ENCODE measurements at regions not wholly inside any gene's neighbourhood (a gene's known extent, or its start where the extent isn't known, plus 50 kb on each side); places are given as distances from the start of the nearest gene placed in this dataset.

DNA sequence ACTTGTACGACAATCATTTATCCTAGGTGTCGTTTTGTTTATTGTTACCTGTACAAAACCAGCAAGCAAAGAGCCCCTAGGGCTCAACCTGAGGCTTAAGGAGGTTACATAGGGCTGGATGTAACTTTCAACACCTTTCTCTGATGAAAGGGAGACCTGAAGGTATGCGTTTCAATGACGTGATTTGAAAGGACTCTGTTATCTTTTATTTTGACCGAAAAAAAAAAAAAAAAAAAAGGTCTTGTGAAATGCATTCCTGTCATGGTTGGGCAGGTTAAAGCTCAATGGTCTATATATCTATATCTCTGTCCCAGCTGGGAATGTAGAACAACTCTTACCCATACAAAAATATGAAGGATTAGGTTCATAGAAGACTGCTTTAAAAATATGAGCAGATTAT, 78.7 kb upstream of the SASH1 start:
- DNase-seq: no peak

GRCh38 chr6:148265054-148265453, 77.6 kb upstream of the SASH1 start:
- no peak for DNase-seq

- DNase-seq: no peak
Measured at GRCh38 chr6:148269386-148269785, 73.3 kb upstream of the SASH1 start.

GRCh38 chr6:148271711-148272439, 70.8 kb upstream of the SASH1 start:
- DNase-seq: no peak

- DNase-seq: no peak
Measured at GRCh38 chr6:148272597-148272996, 70.0 kb upstream of the SASH1 start.

DNA sequence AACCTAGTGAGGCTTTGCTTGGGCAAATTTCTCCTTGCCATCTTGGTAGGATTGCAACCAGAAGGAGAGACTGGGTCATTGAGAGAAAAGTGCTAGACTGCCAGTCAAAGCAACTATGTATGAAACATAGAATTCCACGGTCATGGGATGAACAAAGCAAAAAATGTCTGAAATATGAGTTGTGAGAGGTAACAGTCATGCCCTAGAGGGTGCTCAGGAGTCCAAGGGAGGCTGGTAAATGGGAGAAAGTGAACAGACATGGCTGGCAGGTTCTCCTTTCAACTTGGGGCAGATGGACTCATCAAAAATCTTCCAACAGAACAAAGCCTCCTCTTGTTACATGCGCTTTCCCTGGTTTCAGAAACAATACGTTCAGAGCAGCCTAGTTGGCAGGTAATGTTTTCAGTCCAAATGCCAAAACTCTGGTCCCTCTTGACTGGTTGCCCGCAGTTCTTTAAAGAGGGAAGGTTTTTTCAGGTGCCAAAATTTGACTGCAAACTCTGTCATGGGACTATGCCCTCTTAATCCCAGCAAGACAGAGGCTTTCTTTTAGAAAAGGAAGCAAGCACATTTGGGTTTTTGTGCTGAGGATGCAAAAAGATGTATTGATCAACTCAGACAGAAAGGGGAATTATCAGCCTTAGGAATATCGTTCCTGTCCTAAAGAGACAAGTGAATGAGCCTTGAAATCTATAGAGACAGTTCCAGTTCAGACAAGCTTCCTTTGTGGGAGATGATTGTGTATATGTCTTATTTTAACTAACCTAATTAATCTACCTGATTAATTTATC, 68.5 kb upstream of the SASH1 start:
- DNase-seq: no peak

DNA sequence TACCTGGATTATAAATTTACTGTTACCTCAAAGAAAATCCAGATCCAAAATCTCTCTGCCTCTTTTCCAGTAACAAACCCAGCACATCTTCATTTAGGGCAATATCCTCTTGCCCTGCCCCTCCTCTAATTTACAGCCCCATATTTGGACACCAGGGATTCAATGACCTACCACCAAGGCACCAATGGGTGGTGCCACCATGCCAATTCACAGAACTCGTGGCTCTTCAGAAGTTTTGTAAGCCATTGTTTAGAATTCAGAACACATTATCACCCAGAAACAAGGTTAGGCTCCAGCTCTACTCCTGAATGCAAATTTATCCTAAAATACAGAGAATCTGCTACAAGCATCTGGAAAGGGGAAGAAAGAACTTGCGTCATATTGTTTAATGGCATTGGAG, 67.8 kb upstream of the SASH1 start:
- no peak for DNase-seq

DNA sequence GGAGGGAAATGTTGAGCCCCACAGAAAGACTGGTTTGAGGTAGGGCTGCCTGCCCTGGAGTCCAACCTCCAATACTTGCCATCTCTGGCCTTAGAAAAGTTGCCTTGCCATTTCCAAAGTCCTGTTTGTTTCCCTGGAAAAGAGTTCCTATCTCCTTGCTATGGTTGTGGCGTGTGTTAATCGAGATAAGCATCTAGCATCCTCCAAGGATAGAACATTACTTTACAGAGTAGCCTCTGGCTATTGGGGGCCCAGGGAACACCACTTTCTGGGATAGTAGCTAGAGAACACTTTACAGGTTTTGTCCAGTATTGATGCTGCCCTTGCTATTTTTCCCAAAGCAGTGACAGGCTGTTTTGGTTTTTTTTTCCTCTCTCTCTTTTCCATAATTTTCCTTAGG, 57.4 kb upstream of the SASH1 start:
- no peak for DNase-seq

DNA sequence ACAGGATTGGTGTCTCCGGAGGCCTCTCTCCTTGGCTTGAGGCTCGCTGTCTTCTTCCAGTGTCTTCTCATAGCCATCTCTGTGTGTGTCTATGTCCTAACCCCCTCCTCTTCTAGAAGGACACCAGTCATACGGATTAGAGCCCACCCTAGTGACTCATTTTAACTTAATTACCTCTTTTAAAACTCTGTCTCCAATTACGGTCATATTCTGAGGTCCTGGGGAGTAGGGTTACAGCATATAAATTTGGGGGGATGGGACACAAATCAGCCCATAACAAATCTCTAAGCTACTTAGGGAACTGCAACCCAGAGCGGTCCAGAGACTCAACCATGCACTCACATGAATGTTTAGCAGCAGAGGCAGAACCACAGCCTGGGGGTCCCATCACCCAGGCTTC, 56.1 kb upstream of the SASH1 start:
- DNase-seq: no peak

DNA sequence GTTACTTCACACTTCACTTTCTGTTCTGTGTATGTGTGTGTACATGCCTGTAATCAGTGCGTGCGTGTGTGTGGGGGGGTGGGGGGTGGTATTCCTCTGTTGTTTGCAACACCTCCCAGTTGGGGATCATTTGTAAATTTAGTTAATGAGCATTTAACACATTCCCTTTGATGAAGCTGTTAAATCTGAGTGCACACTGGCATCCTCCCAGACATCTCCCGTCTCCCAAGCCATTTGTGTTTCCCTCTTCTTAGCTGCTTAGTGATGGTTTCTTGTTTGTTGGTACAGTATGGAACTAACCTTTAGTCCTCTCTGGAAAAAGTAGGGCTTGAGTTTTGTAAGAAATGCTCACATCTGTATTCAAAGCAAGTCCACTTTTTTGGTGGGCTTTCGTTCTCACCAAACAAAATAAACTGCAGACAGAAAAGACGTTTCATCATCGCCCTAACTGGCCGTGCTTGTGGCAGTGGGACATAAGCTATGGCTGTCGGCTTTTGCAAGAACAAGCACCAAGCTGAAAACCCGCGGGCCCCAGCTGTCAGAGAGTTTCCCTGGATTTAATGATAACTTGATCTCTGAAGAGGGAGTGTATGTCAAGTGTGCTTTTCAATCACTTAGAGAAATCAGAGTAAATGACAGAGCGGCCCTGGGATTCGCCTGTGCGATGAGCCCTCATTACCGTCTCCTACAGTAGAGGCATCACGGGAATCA, 54.9 kb upstream of the SASH1 start:
- no peak for DNase-seq

- DNase-seq: no peak
Measured at GRCh38 chr6:148288541-148288940, 54.1 kb upstream of the SASH1 start.

DNA sequence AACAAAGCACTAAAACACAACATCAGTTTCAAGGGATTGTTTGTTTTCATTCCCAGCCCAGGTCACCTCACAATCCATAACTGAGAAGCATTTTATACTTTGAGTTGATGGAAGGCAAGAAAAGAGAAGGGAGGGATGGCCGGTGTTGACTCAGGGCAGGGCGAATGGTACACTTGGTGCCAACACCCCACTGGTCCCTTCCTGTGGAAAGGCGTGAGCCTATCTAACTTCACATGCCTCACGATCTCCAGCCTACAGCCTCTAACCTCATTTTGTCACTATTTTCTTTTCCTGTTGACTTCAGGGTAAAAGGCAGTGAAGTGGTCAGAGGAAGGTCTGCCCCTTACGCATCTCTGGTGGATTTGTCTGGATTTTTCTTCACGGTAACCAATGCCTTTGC, 53.5 kb upstream of the SASH1 start:
- DNase-seq: no peak

DNA sequence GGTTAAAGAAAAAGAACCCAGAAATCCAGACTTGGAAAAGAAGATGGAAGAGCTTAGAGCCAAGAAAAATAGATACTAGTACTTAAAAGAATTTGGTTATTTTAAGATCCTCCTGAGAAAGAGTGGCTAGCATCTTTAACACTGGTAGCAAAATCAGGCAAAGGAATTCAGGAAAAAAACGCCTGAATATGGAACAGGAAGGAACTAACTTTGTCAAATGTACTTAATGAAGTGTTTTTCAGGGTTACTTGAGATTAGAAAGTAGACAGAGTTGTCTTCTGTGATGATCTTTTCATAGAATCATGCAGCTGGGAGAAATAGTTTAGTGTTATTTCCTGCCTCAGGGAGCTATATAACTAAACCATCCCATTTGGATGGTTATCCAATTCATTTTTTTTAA, 50.8 kb upstream of the SASH1 start:
- no peak for DNase-seq
